OCI-M2 (cell line): ENCODE measurements at regions not wholly inside any gene's neighbourhood (a gene's known extent, or its start where the extent isn't known, plus 50 kb on each side); places are given as distances from the start of the nearest gene placed in this dataset.

Experiments
- DNase-seq: peaks from one replicate; lab custom pipeline; 2025; ENCODE audit not compliant: unreplicated experiment; lab: John Stamatoyannopoulos, UW

- no peak for DNase-seq
Observed at GRCh38 chr1:67559222-67559700, 125.7 kb upstream of the GADD45A start.

- no peak for DNase-seq
Observed at GRCh38 chr1:67560580-67561255, 124.3 kb upstream of the GADD45A start.

GRCh38 chr1:67561704-67562113 is 123.3 kb upstream of the GADD45A start:
- no peak for DNase-seq

DNA sequence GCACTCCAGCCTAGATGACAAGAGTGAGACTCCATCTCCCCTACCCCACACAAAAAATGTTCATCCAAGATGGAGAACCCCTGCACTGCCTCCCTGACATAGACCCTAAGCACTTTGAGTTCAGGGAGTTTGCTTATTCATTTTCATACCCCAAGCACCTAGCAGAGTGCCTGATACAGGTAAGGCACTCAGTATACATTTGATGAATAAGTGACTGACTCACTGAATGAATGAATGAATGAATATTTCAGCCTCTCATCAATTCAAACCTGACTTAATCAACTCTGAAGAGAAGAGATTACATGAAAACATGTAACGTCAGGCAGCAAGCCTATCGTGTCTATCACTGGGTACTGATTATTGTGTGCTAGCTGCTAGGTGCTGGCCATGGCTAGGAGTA is 121.3 kb upstream of the GADD45A start:
- no peak for DNase-seq

- no peak for DNase-seq
Observed at GRCh38 chr1:67564193-67564592, 120.8 kb upstream of the GADD45A start.

DNA sequence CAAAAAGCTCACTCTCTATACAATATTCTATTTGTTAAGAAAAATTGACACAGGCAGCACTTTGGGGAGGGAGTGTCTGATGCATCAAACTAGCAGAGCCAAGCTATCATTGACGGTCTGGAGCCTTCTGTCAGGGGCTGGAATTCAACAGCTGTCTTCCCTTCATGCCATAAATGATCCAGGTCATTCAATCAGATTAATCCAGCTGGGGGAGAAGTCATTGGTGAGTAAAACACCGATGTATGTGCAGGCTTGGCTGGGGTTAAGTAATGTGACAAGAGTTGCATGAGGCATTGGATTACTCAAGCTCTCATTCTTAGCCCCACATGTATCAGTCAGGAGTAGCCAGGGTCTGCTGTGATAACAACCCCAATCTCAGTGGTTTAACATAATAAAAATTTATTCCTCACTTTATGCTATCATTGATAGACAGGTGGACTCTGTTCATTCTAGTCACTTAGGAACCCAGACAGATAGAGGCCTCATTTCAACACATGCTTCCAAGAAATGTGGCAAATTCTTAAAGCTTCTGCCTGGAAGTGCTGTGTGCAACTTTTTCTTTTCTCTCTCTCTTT is 118.1 kb upstream of the GADD45A start:
- no peak for DNase-seq

GRCh38 chr1:67570486-67571143 is 114.4 kb upstream of the GADD45A start:
- no peak for DNase-seq

DNA sequence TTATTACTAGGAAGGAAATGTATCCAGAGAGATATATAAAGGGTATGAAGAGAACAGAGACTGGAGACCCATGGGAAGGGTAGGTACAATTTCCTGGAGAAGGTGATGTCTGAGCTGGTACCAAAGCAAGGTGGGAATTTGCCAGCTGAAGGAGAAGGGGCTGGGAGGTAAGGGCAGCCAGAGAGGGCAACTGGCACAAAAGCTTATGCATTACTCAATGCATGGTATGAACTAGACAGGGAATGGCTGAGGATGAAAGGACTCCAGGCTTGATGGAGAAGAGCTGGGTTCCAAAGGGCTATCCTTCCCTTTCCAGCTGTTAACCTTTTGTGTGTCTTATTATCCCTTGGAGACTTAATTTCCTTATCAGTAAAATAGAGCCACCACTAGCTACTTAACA is 113.6 kb upstream of the GADD45A start:
- DNase-seq = no peak

- no peak for DNase-seq
Observed at GRCh38 chr1:67571901-67572593, 113.0 kb upstream of the GADD45A start.

DNA sequence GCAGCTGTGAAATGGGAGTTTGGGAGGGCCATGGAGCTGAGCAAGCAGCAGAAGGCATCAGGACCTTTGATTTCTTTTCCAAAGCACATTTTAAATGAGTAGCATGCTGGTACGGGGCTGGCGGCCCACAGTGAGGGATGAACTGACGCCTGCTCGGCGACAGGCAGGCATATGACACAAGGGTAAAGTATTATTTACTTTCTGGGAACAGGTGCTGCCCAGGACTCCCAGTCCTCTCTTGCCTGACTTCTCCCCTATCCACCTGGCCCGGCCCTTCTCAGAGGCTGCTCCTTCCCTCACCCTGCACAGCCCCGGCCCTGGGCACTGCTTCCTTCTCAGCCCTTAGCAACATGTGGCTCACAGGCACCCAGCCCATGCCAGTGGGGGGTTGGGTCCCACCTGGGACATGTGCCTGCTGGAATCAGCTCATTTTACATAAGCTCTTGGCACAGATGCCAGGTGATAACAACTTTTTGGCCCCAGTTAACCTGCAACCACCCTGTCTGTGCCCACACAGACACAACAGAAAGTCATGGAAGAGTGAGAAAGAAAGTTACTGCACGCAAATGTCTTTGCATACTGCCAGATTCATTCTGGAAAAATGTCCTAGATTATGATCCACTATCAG is 112.3 kb upstream of the GADD45A start:
- no peak for DNase-seq

DNA sequence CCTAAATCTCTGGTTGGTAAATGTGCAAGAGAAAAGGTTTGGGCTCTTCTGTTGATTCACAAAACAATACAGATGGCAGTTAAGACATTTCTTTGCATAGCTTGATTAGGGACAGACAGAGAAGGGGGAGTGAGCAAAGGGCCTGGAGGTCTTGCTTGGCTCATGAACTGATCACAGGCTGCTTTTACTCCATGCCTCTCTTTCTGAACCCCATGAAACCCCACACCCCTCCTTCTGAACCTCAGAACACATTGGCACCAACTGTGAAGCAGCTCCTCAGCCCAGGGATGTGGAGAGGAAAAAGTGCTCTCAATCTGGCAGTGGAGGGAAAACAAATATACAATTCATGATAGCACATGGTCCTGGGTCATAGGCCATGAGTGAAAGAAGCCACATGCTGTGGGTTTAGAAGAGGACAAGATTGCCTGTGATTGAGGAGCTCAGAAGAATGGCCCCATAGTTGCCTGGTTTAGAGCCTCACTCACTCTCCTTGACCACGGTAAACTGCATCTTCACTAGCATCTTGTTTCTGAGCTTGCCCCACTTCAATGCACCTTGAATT is 111.6 kb upstream of the GADD45A start:
- no peak for DNase-seq

- DNase-seq = no peak
Observed at GRCh38 chr1:67574221-67574620, 110.8 kb upstream of the GADD45A start.

- DNase-seq = no peak
Observed at GRCh38 chr1:67575861-67576260, 109.1 kb upstream of the GADD45A start.

DNA sequence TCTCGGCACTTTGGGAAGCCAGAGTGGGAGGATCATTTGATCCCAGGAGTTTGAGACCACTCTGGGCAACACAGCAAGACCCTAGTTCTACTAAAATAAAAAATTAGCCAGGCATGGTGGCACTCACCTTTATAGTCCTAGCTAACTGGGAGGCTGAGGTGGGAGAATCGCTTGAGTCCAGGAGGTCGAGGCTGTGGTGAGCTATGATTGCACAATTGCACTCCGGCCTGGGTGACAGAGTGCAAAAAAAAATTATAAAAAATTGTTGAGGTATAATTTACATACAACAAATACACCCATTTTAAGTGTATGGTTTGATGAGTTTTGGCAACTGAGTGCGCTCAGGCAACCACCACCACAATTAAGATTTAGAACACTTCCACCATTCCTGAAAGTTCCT is 108.5 kb upstream of the GADD45A start:
- DNase-seq = no peak

GRCh38 chr1:67577646-67578045 is 107.4 kb upstream of the GADD45A start:
- no peak for DNase-seq

GRCh38 chr1:67578397-67579020 is 106.5 kb upstream of the GADD45A start:
- DNase-seq = no peak

DNA sequence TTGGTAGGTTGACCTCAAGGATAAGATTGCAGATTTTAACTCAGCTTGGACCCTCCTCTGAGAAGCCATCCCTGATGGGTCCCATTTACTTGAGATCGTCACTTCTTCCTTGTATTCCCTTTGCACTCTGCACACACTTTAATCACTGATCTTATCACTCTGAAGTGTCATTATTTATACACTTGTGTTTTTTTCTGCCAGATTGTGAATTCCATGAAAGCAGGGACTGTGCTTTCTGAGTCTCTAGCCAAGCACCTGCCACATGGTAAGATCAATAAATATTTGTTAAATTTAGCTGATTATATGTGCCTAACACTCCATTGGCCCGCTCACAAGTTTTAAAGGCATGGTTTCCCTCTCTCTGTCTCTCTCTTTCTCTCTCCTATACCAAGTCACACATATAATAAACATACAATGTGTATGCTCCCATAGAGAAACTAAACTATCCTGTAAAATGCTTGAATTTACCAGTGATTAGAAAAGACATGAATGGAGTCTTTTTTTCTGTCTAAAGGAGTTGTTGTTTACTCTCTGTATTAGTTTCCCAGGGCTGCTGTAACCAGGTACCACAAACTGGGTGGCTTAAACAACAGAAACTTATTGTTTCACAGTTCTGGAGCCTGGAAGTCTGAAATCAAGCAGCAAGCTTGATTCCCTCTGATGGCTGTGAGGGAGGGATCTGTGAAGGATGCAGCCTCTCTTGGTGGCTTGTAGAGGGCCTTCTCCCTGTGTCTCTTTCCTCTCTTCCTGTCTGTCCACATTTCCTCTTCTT is 105.2 kb upstream of the GADD45A start:
- no peak for DNase-seq

- no peak for DNase-seq
Observed at GRCh38 chr1:67580691-67581403, 104.2 kb upstream of the GADD45A start.
